ENCODE measurements at regions not wholly inside any gene's neighbourhood (a gene's known extent, or its start where the extent isn't known, plus 50 kb on each side); places are given as distances from the start of the nearest gene placed in this dataset.

- no peak for TF ChIP-seq POLR2A (IDR thresholded peaks at IDR 0.05)
- TF ChIP-seq, protein P1, sequence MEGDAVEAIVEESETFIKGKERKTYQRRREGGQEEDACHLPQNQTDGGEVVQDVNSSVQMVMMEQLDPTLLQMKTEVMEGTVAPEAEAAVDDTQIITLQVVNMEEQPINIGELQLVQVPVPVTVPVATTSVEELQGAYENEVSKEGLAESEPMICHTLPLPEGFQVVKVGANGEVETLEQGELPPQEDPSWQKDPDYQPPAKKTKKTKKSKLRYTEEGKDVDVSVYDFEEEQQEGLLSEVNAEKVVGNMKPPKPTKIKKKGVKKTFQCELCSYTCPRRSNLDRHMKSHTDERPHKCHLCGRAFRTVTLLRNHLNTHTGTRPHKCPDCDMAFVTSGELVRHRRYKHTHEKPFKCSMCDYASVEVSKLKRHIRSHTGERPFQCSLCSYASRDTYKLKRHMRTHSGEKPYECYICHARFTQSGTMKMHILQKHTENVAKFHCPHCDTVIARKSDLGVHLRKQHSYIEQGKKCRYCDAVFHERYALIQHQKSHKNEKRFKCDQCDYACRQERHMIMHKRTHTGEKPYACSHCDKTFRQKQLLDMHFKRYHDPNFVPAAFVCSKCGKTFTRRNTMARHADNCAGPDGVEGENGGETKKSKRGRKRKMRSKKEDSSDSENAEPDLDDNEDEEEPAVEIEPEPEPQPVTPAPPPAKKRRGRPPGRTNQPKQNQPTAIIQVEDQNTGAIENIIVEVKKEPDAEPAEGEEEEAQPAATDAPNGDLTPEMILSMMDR (IDR thresholded peaks at IDR 0.05), result no peak
- TF ChIP-seq POLR2AphosphoS5 (IDR thresholded peaks at IDR 0.05), result no peak
- no peak for TF ChIP-seq EP300 (IDR thresholded peaks at IDR 0.05)
These were observed 634.8 kb downstream of the BRD1 start for GRCh38 chr22:49192857-49193250.
